WTC11 (cell line): ENCODE measurements at regions not wholly inside any gene's neighbourhood (a gene's known extent, or its start where the extent isn't known, plus 50 kb on each side); places are given as distances from the start of the nearest gene placed in this dataset.

ENCODE experiments used
- ATAC-seq: fragments of 200-7000 bp; cut with Tn5 transposase; 2 replicates; pipeline ENCODE4 v1.10.0; 2021; ENCODE audit warnings: mild to moderate bottlenecking, moderate library complexity
- CTCF ChIA-PET: fragments of 300-600 bp; sonication (Branson Sonifier 250); formaldehyde crosslinking; loops from one replicate; lab custom pipeline; 2021; ENCODE audit warnings: antibody characterized with exemption; lab: Charles Lee
- POLR2A ChIA-PET: fragments of 350-600 bp; sonication (Branson Sonifier 250); formaldehyde crosslinking; loops from one replicate; lab custom pipeline; 2021; ENCODE audit warnings: antibody characterized with exemption; lab: Charles Lee
- DNase-seq: peaks from one replicate; pipeline ENCODE4 v3.0.0; 2021; ENCODE audit warnings: low spot score
- H3K27ac Mint-ChIP-seq: 2 replicates; pipeline ENCODE4 v1.8.0; 2021; ENCODE audit warnings: mixed read lengths
- H3K27me3 Mint-ChIP-seq: 2 replicates; pipeline ENCODE4 v1.8.0; 2021; ENCODE audit warnings: low read depth, mild to moderate bottlenecking, moderate library complexity, mixed read lengths
- H3K36me3 Mint-ChIP-seq: 2 replicates; pipeline ENCODE4 v1.8.0; 2021; ENCODE audit warnings: mixed read lengths
- H3K4me1 Mint-ChIP-seq: 2 replicates; pipeline ENCODE4 v1.8.0; 2022; ENCODE audit warnings: mixed read lengths
- H3K4me3 Mint-ChIP-seq: 2 replicates; pipeline ENCODE4 v1.8.0; 2021; ENCODE audit warnings: mild to moderate bottlenecking, moderate library complexity, mixed read lengths
- H3K9me3 Mint-ChIP-seq: 2 replicates; pipeline ENCODE4 v1.8.0; 2021; ENCODE audit warnings: mixed read lengths
- E2F5 ChIP-seq: sonication (generic); formaldehyde crosslinking; IDR thresholded peaks from 2 replicates; pipeline ENCODE4 v1.8.1; 2022; ENCODE audit warnings: mild to moderate bottlenecking, moderate library complexity, missing genetic modification reagents
- FOXJ3 ChIP-seq: sonication (generic); formaldehyde crosslinking; IDR thresholded peaks from 2 replicates; pipeline ENCODE4 v1.9.0; 2021; ENCODE audit warnings: missing genetic modification reagents, mild to moderate bottlenecking, borderline replicate concordance
- IRF2 ChIP-seq: sonication (generic); formaldehyde crosslinking; IDR thresholded peaks from 2 replicates; pipeline ENCODE4 v1.8.0; 2022; ENCODE audit warnings: low read depth, missing genetic modification reagents, borderline replicate concordance
- JUN ChIP-seq: sonication (generic); formaldehyde crosslinking; IDR thresholded peaks from 2 replicates; pipeline ENCODE4 v1.8.0; 2023; ENCODE audit warnings: mild to moderate bottlenecking, missing genetic modification reagents
- PREB ChIP-seq: sonication (generic); formaldehyde crosslinking; IDR thresholded peaks from 2 replicates; pipeline ENCODE4 v1.8.1; 2022; ENCODE audit warnings: mild to moderate bottlenecking, missing genetic modification reagents, moderate library complexity, borderline replicate concordance
- STAT6 ChIP-seq: sonication (generic); formaldehyde crosslinking; conservative IDR thresholded peaks from 2 replicates; pipeline ENCODE4 v1.8.1; 2023; ENCODE audit warnings: mild to moderate bottlenecking, low read depth, missing genetic modification reagents, moderate library complexity
- TCF7 ChIP-seq: sonication (generic); formaldehyde crosslinking; IDR thresholded peaks from 2 replicates; pipeline ENCODE4 v1.8.0; 2022; ENCODE audit warnings: mild to moderate bottlenecking, low read depth, missing genetic modification reagents, moderate library complexity
- TEAD1 ChIP-seq: sonication (generic); formaldehyde crosslinking; IDR thresholded peaks from 2 replicates; pipeline ENCODE4 v1.8.0; 2022; ENCODE audit warnings: mild to moderate bottlenecking, missing genetic modification reagents
- USF2 ChIP-seq: sonication (generic); formaldehyde crosslinking; IDR thresholded peaks from 2 replicates; pipeline ENCODE4 v1.8.1; 2023; ENCODE audit warnings: mild to moderate bottlenecking, missing genetic modification reagents, moderate library complexity
- ZNF219 ChIP-seq: sonication (generic); formaldehyde crosslinking; IDR thresholded peaks from 2 replicates; pipeline ENCODE4 v1.8.0; 2023; ENCODE audit warnings: missing genetic modification reagents, mild to moderate bottlenecking, borderline replicate concordance
- ZNF317 ChIP-seq: sonication (generic); formaldehyde crosslinking; IDR thresholded peaks from 2 replicates; pipeline ENCODE4 v1.8.1; 2023; ENCODE audit warnings: low read depth, mild to moderate bottlenecking, moderate library complexity, missing genetic modification reagents, borderline replicate concordance
- ZNF512 ChIP-seq: sonication (generic); formaldehyde crosslinking; IDR thresholded peaks from 2 replicates; pipeline ENCODE4 v1.8.1; 2022; ENCODE audit warnings: missing genetic modification reagents, borderline replicate concordance
- ZNF532 ChIP-seq: fragments of 250-450 bp; sonication (Bioruptor Pico); IDR thresholded peaks from 2 replicates; pipeline ENCODE4 v1.9.0; 2021; ENCODE audit warnings: mild to moderate bottlenecking, borderline replicate concordance
- ZNF671 ChIP-seq: fragments of 250-450 bp; sonication (Bioruptor Pico); IDR thresholded peaks from 2 replicates; pipeline ENCODE4 v1.8.0; 2021; ENCODE audit warnings: mild to moderate bottlenecking
- TF ChIP-seq, protein P1 (sequence below): sonication (generic); formaldehyde crosslinking; IDR thresholded peaks from 2 replicates; pipeline ENCODE4 v1.8.0; 2022; ENCODE audit warnings: mild to moderate bottlenecking, missing genetic modification reagents

DNA sequence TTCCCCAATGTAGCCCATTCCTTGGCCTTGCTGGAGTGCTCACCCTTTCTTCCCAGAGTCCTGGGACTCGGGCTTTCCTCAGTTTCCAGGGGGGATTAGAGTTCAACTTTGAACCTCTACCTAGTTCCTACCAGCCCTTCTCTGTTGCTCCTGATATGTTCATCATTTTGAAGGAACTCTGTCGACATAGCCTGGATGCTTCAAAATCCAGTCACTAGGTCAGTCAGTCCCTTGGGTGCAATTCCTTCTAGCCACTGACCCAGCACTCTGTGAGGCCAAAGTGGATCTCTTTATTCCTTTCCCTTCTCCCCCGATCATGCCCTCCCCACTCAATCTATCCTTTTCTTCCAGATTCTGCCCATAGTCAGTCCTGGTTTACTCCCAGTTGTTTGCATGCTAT is 72.3 kb upstream of the TMCC3 start:
- POLR2A ChIA-PET: no interaction called here
- H3K9me3 Mint-ChIP-seq: peaks cover 14% of the 10 kb centered on the region

GRCh38 chr12:94721173-94721572 is 70.8 kb upstream of the TMCC3 start:
- no peaks in the 10 kb centered on the region for H3K27me3 Mint-ChIP-seq
- no peak overlapping the region for H3K27ac Mint-ChIP-seq
- DNase-seq: no peak
- peaks cover 14% of the 10 kb centered on the region for H3K4me1 Mint-ChIP-seq
- no peak for ATAC-seq
- H3K36me3 Mint-ChIP-seq: no peaks in the 10 kb centered on the region
- ChIA-PET POLR2A (no interaction called here), CTCF (interaction anchor here (1.2 kb wide), 1 partner anchor 10 kb away, joined by 5 read pairs; no protein-coding TSS in a partner anchor)
- H3K9me3 Mint-ChIP-seq: 0 out of 2 replicates have a peak, but pooled peaks cover 4% of the 10 kb centered on the region
- H3K4me3 Mint-ChIP-seq: no peak overlapping the region
- TF ChIP-seq ZNF219 (CRISPR knock-in tag): no peak
- TF ChIP-seq TEAD1: no peak
- TF ChIP-seq FOXJ3 (CRISPR knock-in tag): no peak
- TF ChIP-seq ZNF317 (CRISPR knock-in tag): no peak
- TF ChIP-seq STAT6 (CRISPR knock-in tag): no peak

More for the DNA sequence above, 72.3 kb upstream of the TMCC3 start:
- Mint-ChIP-seq H3K4me3 (no peak overlapping the region), H3K27ac (no peak overlapping the region), H3K4me1 (peaks cover 13% of the 10 kb centered on the region)
- CTCF ChIA-PET: no interaction called here
- DNase-seq: no peak
- TF ChIP-seq ZNF671 (CRISPR knock-in tag) (no peak), USF2 (no peak), ZNF532 (CRISPR knock-in tag) (no peak), TCF7 (CRISPR knock-in tag) (no peak), JUN (no peak), E2F5 (CRISPR knock-in tag) (no peak)
- TF ChIP-seq, all 79 proteins: peak for 0
- Mint-ChIP-seq H3K36me3 (peaks cover 2% of the 10 kb centered on the region), H3K27me3 (no peaks in the 10 kb centered on the region)
- no peak for ATAC-seq

GRCh38 chr12:94718114-94718513 is 67.8 kb upstream of the TMCC3 start:
- DNase-seq: no peak
- POLR2A ChIA-PET: no interaction called here
- H3K9me3 Mint-ChIP-seq: 0 out of 2 replicates have a peak, but pooled peaks cover 4% of the 10 kb centered on the region
- H3K4me3 Mint-ChIP-seq: no peak overlapping the region
- no peaks in the 10 kb centered on the region for H3K27me3 Mint-ChIP-seq
- peak; percentile 52 for ATAC-seq
- H3K36me3 Mint-ChIP-seq: no peaks in the 10 kb centered on the region
- H3K4me1 Mint-ChIP-seq: peaks cover 8% of the 10 kb centered on the region
- no peak overlapping the region for H3K27ac Mint-ChIP-seq
- CTCF ChIA-PET: interaction anchor here (0.8 to 1.7 kb wide), 2 partner anchors 133 to 157 kb away, joined by 3 to 4 read pairs; no protein-coding TSS in a partner anchor
- TF ChIP-seq IRF2 (CRISPR knock-in tag) (no peak), TCF7 (CRISPR knock-in tag) (no peak), ZNF512 (CRISPR knock-in tag) (no peak), PREB (CRISPR knock-in tag) (no peak)
- TF ChIP-seq, protein P1, sequence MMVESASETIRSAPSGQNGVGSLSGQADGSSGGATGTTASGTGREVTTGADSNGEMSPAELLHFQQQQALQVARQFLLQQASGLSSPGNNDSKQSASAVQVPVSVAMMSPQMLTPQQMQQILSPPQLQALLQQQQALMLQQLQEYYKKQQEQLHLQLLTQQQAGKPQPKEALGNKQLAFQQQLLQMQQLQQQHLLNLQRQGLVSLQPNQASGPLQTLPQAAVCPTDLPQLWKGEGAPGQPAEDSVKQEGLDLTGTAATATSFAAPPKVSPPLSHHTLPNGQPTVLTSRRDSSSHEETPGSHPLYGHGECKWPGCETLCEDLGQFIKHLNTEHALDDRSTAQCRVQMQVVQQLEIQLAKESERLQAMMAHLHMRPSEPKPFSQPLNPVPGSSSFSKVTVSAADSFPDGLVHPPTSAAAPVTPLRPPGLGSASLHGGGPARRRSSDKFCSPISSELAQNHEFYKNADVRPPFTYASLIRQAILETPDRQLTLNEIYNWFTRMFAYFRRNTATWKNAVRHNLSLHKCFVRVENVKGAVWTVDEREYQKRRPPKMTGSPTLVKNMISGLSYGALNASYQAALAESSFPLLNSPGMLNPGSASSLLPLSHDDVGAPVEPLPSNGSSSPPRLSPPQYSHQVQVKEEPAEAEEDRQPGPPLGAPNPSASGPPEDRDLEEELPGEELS (CRISPR knock-in tag): no peak
